ENCODE measurements at regions not wholly inside any gene's neighbourhood (a gene's known extent, or its start where the extent isn't known, plus 50 kb on each side); places are given as distances from the start of the nearest gene placed in this dataset.

DNA sequence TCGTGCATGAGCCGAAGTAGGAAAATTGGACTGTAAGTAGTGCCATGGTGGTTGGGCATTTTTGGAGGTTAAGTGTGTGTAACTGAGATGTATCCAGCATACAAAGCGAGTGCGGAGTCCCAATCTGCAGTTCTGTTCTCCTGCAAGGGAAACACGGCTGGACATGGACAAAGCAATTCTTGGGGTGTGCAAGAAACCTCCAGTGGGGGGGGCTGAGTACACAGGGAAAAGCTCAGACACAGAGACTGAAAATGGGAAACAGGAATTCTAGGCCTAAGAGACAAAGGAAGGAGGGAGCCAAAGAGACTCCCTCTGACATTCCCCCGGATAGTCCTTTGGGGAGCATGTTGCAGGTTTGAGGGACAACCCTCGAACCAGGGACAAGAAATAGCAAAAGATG is 83.2 kb upstream of the PLSCR4 start:
- H3K4me3 Mint-ChIP-seq = no peak overlapping the region
- no peak overlapping the region for H3K27ac Mint-ChIP-seq
- H3K9me3 Mint-ChIP-seq = no peaks in the 10 kb centered on the region
- no peaks in the 10 kb centered on the region for H3K36me3 Mint-ChIP-seq
- ATAC-seq (replicated peaks) = no peak
- no peaks in the 10 kb centered on the region for H3K27me3 Mint-ChIP-seq
- no peak for DNase-seq
- no peaks in the 10 kb centered on the region for H3K4me1 Mint-ChIP-seq

DNA sequence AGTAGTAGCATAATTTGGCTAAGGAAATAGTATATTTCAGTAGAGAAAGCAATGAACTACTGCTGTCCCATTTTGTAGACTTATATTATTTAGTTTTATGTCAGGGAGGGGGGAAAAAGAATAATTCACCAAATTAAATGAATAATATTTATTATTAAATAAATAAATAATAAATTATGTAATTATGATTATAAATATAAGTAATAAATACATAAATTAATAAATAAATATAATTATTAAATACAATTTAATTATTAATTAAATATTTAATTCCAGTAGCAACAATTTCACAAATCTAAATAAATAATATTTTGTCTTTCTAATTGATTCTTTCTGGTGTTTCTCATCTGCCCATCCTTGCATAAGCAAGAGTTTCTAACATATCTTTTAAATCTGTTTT is 81.1 kb upstream of the PLSCR4 start:
- H3K4me1 Mint-ChIP-seq = no peaks in the 10 kb centered on the region
- DNase-seq (no peak), ATAC-seq (replicated peaks) (no peak)
- H3K27me3 Mint-ChIP-seq = no peaks in the 10 kb centered on the region
- H3K36me3 Mint-ChIP-seq = no peaks in the 10 kb centered on the region
- no peak overlapping the region for H3K4me3 Mint-ChIP-seq
- no peak overlapping the region for H3K27ac Mint-ChIP-seq
- no peaks in the 10 kb centered on the region for H3K9me3 Mint-ChIP-seq

DNA sequence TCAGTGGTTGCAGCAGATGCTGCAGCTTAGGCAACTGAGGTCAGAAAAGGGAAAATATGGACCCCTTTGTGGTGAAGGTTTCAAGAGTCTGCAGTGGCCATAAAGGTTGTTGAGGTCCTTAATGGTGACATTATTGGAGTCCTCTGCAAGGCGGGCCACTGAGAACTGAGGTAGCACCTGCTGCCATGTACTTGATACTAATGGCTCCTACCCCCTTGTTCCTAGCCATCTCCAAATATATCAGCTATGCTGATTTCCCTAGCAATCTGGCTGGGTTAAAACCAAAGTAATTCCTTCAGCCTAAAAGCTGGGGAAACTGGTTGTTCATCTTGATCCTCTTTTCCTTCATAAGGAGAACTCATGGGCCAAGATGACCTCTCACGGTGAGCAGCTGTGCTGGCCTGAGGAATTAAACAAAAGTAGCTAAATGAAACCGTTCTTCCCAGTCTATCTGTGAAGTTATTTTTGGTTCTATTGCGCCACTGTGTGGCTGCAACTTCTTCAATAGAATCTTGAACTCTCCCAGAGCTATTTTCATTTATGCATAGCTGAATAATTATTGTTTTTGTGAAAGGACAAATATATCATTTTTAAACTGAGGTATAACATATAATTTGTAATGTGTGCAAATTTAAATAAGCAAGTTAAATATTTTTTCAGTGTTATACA is 76.1 kb upstream of the PLSCR4 start:
- ATAC-seq (replicated peaks) = no peak
- no peaks in the 10 kb centered on the region for H3K27me3 Mint-ChIP-seq
- H3K36me3 Mint-ChIP-seq = no peaks in the 10 kb centered on the region
- H3K4me1 Mint-ChIP-seq = no peaks in the 10 kb centered on the region
- peaks cover 0 to 4% of the 10 kb centered on the region in 2 donors for H3K9me3 Mint-ChIP-seq
- no peak overlapping the region for H3K27ac Mint-ChIP-seq
- no peak overlapping the region for H3K4me3 Mint-ChIP-seq
- no peak for DNase-seq

DNA sequence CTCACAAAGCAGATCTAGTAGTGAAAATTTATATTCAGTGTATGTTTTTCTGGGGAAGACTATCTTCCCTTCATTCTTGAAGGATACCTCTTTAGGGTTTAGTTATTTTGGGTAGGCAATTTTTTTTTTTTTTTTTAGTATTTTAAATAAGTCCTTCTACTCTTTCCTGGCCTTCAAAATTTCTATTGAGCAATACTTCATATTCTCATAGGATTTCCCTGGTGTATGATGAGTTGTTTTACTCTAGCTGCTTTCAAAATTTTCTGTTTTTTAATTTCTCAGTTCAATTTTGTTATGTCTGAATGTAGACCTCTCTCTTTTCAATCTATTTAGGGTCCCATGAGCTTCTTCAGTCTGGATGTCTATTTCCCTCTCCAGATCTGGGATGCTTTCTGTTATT is 74.3 kb upstream of the PLSCR4 start:
- H3K4me3 Mint-ChIP-seq = no peak overlapping the region
- no peaks in the 10 kb centered on the region for H3K36me3 Mint-ChIP-seq
- H3K4me1 Mint-ChIP-seq = no peaks in the 10 kb centered on the region

DNA sequence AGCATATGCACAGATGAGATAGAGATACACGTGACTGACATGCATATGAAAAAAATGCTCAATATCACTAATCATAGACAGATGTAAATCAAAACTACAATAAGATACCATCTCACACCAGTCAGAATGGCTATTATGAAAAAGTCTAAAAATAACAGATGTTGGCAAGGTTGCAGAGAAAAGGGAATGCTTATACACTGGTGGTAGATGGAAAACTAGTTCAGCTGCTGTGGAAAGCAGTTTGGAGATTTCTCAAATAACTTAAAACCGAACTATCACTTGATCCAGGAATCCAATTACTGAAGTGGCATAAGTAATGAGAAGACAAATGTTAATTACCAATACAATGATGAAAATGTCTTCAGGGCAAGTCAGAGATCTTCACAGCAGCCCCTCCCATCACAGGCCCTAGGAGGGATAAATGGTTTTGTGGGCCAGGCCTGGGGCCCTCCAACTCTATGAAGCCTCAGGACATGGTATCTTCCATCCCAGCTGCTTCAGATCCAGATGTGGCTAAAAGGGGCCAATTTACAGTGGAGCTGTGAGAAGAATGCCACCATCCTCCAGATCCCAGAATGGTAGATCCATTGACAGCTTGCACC is 71.4 kb upstream of the PLSCR4 start:
- ATAC-seq (replicated peaks) (no peak), DNase-seq (no peak)
- Mint-ChIP-seq H3K9me3 (peaks cover 3 to 7% of the 10 kb centered on the region in 2 donors), H3K36me3 (no peaks in the 10 kb centered on the region), H3K4me1 (no peaks in the 10 kb centered on the region), H3K4me3 (no peak overlapping the region), H3K27me3 (peaks cover 0 to under 1% of the 10 kb centered on the region in 2 donors), H3K27ac (no peak overlapping the region)

More for the DNA sequence above, 74.3 kb upstream of the PLSCR4 start:
- Mint-ChIP-seq H3K27ac (no peak overlapping the region), H3K9me3 (peaks cover 0 to 4% of the 10 kb centered on the region in 2 donors), H3K27me3 (no peaks in the 10 kb centered on the region)
- no peak for ATAC-seq (replicated peaks)
- no peak for DNase-seq

DNA sequence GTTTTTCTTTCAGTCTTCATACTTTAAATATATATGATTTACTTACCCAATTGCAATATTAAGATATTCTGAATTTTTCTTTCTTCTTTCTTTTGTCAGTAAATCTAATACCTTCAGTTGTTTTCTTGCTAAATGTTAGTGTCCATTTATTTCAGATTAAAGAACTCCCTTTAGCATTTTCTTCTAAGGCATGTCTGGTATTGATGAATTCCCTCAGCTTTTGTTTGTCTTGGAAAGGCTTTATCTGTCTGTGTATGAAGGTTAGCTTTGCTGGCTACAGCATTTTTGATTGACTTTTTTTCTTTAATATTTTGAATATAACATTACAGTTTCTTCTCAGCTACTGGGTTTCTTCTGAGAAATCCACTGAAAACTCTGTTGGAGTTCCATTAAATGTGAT is 64.0 kb upstream of the PLSCR4 start:
- no peaks in the 10 kb centered on the region for H3K4me1 Mint-ChIP-seq
- no peak overlapping the region for H3K4me3 Mint-ChIP-seq
- ATAC-seq (replicated peaks) = no peak
- no peaks in the 10 kb centered on the region for H3K36me3 Mint-ChIP-seq
- DNase-seq = no peak
- no peak overlapping the region for H3K27ac Mint-ChIP-seq
- peaks cover 8 to 17% of the 10 kb centered on the region in 2 donors for H3K9me3 Mint-ChIP-seq
- peaks cover 0 to 5% of the 10 kb centered on the region in 2 donors for H3K27me3 Mint-ChIP-seq

DNA sequence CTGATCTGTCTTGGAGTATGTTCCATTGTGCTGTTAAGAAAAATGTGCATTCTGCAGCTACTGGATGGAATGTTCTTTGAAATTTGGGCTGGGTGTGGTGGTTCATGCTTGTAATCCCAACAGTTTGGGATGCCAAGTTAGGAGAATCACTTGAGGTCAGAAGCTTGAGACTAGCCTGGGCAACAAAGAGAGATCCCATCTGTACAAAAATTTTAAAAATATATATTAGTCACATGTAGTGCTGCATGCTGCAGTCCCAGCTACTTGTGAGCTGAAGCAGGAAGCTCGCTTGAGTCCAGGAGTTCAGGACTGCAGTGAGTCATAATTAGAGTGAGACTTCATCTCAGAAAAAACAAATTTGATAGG is 62.8 kb upstream of the PLSCR4 start:
- H3K9me3 Mint-ChIP-seq = peaks cover 6 to 15% of the 10 kb centered on the region in 2 donors
- H3K4me1 Mint-ChIP-seq = no peaks in the 10 kb centered on the region
- H3K36me3 Mint-ChIP-seq = no peaks in the 10 kb centered on the region
- no peak for ATAC-seq (replicated peaks)
- no peak overlapping the region for H3K4me3 Mint-ChIP-seq
- no peak for DNase-seq
- H3K27ac Mint-ChIP-seq = no peak overlapping the region
- peaks cover 0 to 5% of the 10 kb centered on the region in 2 donors for H3K27me3 Mint-ChIP-seq

DNA sequence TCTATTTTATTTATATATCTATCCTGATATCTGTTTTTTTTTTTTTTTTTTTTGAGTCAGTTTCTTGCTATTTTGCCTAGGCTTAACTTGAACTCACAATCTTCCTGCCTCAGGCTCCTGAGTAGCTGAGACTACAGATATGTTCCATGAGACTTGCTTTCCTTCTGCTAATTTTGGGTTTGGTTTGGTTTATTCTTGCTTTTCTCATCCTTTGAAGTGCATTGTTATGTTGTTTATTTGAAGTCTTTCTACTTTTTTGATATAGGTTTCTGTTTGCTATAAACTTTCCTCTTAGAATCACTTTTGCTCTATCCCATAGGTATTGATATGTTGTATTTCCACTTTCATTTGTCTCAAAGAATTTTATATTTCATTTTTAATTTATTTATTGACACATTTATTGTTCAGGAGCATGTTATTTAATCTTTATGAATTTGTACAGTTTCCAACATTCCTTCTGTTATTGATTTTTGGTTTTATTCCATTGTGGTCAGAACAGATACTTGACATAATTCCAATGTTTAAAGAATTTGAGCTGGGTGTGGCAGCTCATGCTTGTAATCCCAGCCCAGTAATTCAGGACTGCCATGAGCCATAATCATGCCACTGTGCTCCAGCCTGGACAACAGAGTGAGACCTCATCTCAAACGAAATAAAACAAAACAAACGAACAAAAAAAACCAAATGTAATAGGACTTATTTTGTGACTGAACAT is 62.3 kb upstream of the PLSCR4 start:
- Mint-ChIP-seq H3K27me3 (peaks cover 0 to 5% of the 10 kb centered on the region in 2 donors), H3K36me3 (no peaks in the 10 kb centered on the region), H3K4me1 (no peaks in the 10 kb centered on the region), H3K27ac (no peak overlapping the region), H3K9me3 (peaks cover 5 to 14% of the 10 kb centered on the region in 2 donors), H3K4me3 (no peak overlapping the region)
- ATAC-seq (replicated peaks) (no peak), DNase-seq (no peak)

DNA sequence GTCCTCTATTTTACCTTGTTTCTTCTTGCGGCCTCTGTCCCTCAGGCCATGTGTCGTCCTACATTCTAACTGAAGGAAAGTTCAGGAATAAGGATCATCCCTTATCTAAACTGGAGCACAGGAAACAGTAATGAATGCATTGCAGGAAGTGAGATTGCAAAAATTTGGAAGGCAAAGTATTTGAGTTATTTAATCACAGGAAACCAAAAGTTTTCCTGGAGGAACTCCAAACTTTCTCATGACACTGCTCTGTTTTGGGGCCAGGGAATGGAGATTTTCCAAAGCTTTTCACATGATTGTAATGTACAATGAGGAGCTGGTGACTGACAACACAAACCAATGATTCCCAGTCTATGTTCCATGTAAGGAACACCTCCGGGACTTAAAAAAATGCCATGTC is 57.8 kb upstream of the PLSCR4 start:
- ATAC-seq (replicated peaks) = no peak
- Mint-ChIP-seq H3K9me3 (peaks cover 10 to 12% of the 10 kb centered on the region in 2 donors), H3K4me3 (no peak overlapping the region), H3K36me3 (no peaks in the 10 kb centered on the region), H3K4me1 (no peaks in the 10 kb centered on the region), H3K27ac (no peak overlapping the region), H3K27me3 (no peaks in the 10 kb centered on the region)
- no peak for DNase-seq

DNA sequence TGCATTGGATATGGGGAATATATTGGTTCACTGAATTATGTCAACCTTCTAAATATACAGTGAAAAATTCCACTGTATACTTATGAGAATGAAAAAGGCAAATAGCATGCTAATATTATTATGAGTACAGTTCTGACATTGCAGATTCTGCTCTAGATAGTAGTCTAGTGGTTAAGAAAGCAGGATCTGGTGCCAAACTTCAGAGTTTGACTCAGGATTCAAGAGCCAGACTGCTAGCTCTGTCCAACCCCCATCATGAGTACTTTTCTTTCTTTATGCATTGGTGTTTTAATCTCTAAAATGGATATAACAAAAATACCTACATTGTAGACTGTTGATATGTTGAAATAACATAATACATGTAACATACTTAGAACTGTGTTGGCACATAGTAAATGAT is 57.3 kb upstream of the PLSCR4 start:
- H3K36me3 Mint-ChIP-seq = no peaks in the 10 kb centered on the region
- no peak for DNase-seq

DNA sequence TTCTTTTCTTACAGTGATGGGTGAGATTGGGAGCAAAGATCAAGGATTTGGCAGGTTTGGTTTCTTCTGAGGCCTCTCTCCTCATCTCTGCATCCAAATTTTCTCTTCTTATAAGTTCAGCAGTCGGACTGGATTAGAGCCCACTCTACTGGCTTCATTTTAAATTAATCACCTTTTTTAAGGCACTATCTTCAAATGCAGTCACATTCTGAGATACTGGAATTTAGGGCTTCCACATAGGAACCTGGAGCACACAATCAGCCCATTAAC is 56.5 kb upstream of the PLSCR4 start:
- Mint-ChIP-seq H3K27ac (no peak overlapping the region), H3K36me3 (no peaks in the 10 kb centered on the region), H3K4me1 (no peaks in the 10 kb centered on the region), H3K27me3 (no peaks in the 10 kb centered on the region), H3K4me3 (no peak overlapping the region), H3K9me3 (peaks cover 10 to 12% of the 10 kb centered on the region in 2 donors)
- no peak for DNase-seq
- no peak for ATAC-seq (replicated peaks)

More for the DNA sequence above, 57.3 kb upstream of the PLSCR4 start:
- no peak for ATAC-seq (replicated peaks)
- no peaks in the 10 kb centered on the region for H3K4me1 Mint-ChIP-seq
- no peak overlapping the region for H3K27ac Mint-ChIP-seq
- H3K9me3 Mint-ChIP-seq = peaks cover 10 to 12% of the 10 kb centered on the region in 2 donors
- no peak overlapping the region for H3K4me3 Mint-ChIP-seq
- H3K27me3 Mint-ChIP-seq = no peaks in the 10 kb centered on the region

DNA sequence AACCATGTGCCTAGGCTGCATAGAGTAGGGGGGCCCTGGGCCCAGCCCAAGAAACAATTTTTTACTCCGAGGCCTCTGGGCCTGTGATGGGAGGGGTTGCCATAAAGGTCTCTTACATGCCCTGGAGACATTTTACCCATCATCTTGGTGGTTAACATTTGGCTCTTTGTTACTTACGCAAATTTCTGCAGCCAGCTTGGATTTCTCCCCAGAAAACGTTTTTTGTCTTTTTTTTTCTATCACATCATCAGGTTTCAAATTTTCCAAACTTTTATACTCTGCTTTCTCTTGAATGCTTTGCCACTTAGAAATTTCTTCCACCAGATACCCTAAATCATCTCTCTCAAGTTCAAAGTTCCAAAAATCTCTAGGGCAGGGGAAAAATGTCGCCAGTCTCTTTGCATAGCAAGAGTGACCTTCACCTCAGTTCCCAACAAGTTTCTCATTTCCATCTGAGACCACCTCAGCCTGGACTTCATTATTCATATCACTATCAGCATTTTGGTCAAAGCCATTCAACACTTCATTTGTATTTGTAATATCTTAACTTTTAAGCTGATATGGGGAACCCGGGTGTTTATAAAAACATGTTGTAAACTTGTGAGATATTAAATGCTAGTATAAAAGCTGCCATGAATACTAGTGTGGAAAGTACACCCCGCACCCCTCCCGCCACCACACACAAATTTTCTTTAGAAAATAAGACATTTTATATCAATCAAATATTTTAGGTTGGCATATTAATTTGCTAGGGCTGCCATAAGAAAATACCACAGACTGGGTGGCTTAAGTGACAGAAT is 56.0 kb upstream of the PLSCR4 start:
- no peak overlapping the region for H3K27ac Mint-ChIP-seq
- H3K4me1 Mint-ChIP-seq = no peaks in the 10 kb centered on the region
- H3K27me3 Mint-ChIP-seq = no peaks in the 10 kb centered on the region
- no peaks in the 10 kb centered on the region for H3K36me3 Mint-ChIP-seq
- H3K4me3 Mint-ChIP-seq = no peak overlapping the region
- ATAC-seq (replicated peaks) (no peak), DNase-seq (no peak)
- H3K9me3 Mint-ChIP-seq = peaks cover 8 to 10% of the 10 kb centered on the region in 2 donors

DNA sequence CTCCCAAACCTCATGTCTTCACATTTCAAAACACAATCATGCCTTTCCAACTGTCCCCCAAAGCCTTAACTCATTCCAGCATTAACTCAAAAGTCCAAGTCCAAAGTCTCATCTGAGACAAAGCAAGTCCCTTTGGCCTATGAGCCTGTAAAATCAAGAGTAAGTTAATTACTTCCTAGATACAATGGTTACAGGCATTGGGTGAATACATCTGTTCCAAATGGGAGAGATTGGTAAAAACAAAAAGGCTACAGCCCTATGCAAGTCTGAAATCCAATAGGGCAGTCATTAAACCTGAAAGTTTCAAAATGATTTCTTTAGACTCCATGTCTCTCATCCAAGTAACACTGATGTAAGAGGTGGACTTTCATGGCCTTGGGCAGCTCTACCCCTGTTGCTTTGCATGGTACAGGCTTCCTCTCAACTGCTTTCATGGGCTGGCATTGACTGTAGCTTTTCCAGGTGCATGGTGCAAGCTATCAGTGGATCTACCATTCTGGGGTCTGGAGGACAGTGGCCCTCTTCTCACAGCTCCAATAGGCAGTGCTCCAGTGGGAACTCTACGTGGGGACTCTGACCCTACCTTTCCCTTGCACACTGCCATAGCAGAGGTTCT is 55.0 kb upstream of the PLSCR4 start:
- DNase-seq = no peak
- Mint-ChIP-seq H3K4me1 (no peaks in the 10 kb centered on the region), H3K27ac (no peak overlapping the region), H3K4me3 (no peak overlapping the region), H3K36me3 (no peaks in the 10 kb centered on the region), H3K9me3 (peaks cover 3 to 11% of the 10 kb centered on the region in 2 donors), H3K27me3 (no peaks in the 10 kb centered on the region)
- ATAC-seq (replicated peaks) = peak in 1 of 2 donors; percentile 23

DNA sequence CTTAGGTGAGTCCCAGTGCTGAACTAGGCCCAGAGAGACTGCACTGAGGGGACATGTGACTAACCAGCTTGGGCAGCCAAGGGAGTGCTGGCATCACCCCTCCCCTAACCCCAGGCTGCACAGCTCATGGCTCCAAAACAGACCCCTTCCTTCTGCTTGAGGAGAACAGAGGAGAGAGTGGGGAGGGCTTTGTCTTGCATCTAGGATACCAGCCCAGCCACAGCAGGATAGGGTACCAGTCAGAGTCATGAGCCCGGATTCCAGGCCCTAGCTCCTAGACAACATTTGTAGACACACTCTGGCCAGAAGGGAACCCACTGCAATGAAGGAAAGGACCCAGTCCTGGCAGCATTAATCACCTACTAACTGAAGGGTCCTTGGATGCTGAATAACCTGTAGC is 49.9 kb upstream of the PLSCR4 start:
- DNase-seq (no peak), ATAC-seq (replicated peaks) (no peak)
- Mint-ChIP-seq H3K27me3 (peaks cover 0 to 3% of the 10 kb centered on the region in 2 donors), H3K27ac (no peak overlapping the region), H3K4me3 (no peak overlapping the region), H3K36me3 (no peaks in the 10 kb centered on the region), H3K4me1 (no peaks in the 10 kb centered on the region), H3K9me3 (peaks cover 0 to 9% of the 10 kb centered on the region in 2 donors)
